ENCODE measurements at regions not wholly inside any gene's neighbourhood (a gene's known extent, or its start where the extent isn't known, plus 50 kb on each side); places are given as distances from the start of the nearest gene placed in this dataset.

DNA sequence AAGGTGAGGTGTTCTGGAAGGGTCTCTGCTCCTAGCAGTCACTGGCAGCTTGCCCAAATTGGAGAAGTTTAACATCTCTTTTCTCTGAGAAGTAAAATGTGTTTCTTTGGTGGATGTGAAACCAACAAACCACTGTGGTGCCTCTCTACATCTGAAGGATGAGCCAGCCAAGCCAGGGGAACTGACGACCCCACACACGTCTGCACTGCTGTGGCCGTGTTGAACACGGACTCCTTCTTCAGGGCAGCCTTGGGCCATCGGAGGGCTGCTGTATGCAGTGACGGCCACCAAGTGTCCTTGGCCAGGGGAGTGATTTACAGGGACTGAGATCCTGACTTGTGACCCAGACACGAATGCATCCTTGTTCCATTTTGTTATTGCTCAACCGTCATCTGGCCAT is 207.8 kb downstream of the ACKR3 start:
- no peak for TF ChIP-seq CEBPB (IDR thresholded peaks at IDR 0.05)
- TF ChIP-seq CREB1 (IDR thresholded peaks at IDR 0.05; ENCODE audit: low read depth) = no peak
- TF ChIP-seq ZBTB7A (IDR thresholded peaks at IDR 0.05; ENCODE audit: low read depth) = no peak
- no peak for TF ChIP-seq FOXM1 (IDR thresholded peaks at IDR 0.05; ENCODE audit: borderline replicate concordance, low read depth)
- no peak for TF ChIP-seq EGR1 (IDR thresholded peaks at IDR 0.05)
- TF ChIP-seq EP300 (IDR thresholded peaks at IDR 0.05; ENCODE audit: borderline replicate concordance) = no peak
- no peak for TF ChIP-seq YY1 (IDR thresholded peaks at IDR 0.05; ENCODE audit: low read depth)
- TF ChIP-seq TAF1 (IDR thresholded peaks at IDR 0.05; ENCODE audit: low read depth) = no peak
- TF ChIP-seq MAX (IDR thresholded peaks at IDR 0.05) = no peak
- TF ChIP-seq, protein P1, sequence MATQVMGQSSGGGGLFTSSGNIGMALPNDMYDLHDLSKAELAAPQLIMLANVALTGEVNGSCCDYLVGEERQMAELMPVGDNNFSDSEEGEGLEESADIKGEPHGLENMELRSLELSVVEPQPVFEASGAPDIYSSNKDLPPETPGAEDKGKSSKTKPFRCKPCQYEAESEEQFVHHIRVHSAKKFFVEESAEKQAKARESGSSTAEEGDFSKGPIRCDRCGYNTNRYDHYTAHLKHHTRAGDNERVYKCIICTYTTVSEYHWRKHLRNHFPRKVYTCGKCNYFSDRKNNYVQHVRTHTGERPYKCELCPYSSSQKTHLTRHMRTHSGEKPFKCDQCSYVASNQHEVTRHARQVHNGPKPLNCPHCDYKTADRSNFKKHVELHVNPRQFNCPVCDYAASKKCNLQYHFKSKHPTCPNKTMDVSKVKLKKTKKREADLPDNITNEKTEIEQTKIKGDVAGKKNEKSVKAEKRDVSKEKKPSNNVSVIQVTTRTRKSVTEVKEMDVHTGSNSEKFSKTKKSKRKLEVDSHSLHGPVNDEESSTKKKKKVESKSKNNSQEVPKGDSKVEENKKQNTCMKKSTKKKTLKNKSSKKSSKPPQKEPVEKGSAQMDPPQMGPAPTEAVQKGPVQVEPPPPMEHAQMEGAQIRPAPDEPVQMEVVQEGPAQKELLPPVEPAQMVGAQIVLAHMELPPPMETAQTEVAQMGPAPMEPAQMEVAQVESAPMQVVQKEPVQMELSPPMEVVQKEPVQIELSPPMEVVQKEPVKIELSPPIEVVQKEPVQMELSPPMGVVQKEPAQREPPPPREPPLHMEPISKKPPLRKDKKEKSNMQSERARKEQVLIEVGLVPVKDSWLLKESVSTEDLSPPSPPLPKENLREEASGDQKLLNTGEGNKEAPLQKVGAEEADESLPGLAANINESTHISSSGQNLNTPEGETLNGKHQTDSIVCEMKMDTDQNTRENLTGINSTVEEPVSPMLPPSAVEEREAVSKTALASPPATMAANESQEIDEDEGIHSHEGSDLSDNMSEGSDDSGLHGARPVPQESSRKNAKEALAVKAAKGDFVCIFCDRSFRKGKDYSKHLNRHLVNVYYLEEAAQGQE (IDR thresholded peaks at IDR 0.05; ENCODE audit: low read depth) = no peak
- TF ChIP-seq, protein P2, sequence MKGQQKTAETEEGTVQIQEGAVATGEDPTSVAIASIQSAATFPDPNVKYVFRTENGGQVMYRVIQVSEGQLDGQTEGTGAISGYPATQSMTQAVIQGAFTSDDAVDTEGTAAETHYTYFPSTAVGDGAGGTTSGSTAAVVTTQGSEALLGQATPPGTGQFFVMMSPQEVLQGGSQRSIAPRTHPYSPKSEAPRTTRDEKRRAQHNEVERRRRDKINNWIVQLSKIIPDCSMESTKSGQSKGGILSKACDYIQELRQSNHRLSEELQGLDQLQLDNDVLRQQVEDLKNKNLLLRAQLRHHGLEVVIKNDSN (IDR thresholded peaks at IDR 0.05) = no peak
- TF ChIP-seq NFIC (IDR thresholded peaks at IDR 0.05) = no peak
- TF ChIP-seq TCF12 (IDR thresholded peaks at IDR 0.05; ENCODE audit: low read depth) = no peak
- no peak for TF ChIP-seq TEAD4 (IDR thresholded peaks at IDR 0.05)
- no peak for TF ChIP-seq RAD21 (IDR thresholded peaks at IDR 0.05; ENCODE audit: low read depth)

DNA sequence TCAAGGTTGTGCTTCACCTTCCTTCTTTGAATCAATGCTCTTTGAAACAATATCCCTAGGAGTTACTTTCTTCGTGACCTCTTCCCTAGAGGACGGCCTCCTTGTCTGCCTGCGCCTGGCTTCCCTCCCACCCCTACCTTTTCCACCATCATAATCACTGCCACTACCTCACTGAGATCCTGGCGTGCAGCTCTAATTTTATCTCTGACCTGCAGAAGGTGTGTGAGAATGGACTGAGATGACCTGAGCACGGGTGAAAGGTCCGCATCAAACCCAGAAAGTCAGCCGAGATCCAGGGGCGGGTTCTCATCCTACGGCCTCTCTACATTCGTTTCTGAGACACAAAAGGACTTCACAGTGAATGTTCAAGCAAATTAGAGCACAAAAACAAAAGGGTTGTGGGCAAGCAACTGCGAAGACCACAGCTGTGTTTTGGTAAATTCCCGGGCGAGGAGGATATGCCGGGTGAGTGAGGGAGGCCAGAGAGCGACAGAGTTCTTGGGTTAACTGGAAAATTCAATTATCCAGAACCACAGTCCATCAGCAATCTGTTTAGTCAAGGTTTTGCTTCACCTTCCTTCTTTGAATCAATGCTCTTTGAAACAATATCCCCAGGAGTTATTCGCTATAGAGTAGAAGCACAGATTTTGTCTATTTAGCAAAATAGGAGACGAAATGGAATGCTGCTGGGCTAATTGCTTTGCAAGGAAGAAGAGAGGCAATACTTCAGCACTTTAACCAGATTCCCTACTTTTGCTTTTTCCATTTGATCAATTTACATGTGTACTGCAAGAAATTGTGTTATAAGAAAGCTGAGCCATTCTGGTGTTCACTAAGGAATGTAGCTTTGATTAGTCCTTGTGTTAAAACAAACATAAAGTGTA is 212.6 kb downstream of the ACKR3 start:
- TF ChIP-seq TCF12 (IDR thresholded peaks at IDR 0.05; ENCODE audit: low read depth) (no peak), CEBPB (IDR thresholded peaks at IDR 0.05) (no peak), CREB1 (IDR thresholded peaks at IDR 0.05; ENCODE audit: low read depth) (no peak), EGR1 (IDR thresholded peaks at IDR 0.05) (no peak), MAX (IDR thresholded peaks at IDR 0.05) (no peak), TAF1 (IDR thresholded peaks at IDR 0.05; ENCODE audit: low read depth) (no peak), ZBTB7A (IDR thresholded peaks at IDR 0.05; ENCODE audit: low read depth) (no peak), RAD21 (IDR thresholded peaks at IDR 0.05; ENCODE audit: low read depth) (no peak), TEAD4 (IDR thresholded peaks at IDR 0.05) (no peak), FOXM1 (IDR thresholded peaks at IDR 0.05; ENCODE audit: borderline replicate concordance, low read depth) (no peak), NFIC (IDR thresholded peaks at IDR 0.05) (no peak), EP300 (IDR thresholded peaks at IDR 0.05; ENCODE audit: borderline replicate concordance) (no peak)
- TF ChIP-seq, protein P1 (IDR thresholded peaks at IDR 0.05; ENCODE audit: low read depth) = no peak
- TF ChIP-seq, protein P2 (IDR thresholded peaks at IDR 0.05) = no peak

GRCh38 chr2:236782938-236783337 is 213.3 kb downstream of the ACKR3 start:
- no peak for TF ChIP-seq NFIC (IDR thresholded peaks at IDR 0.05)
- TF ChIP-seq MAX (IDR thresholded peaks at IDR 0.05) = no peak
- no peak for TF ChIP-seq FOXM1 (IDR thresholded peaks at IDR 0.05; ENCODE audit: borderline replicate concordance, low read depth)
- TF ChIP-seq EP300 (IDR thresholded peaks at IDR 0.05; ENCODE audit: borderline replicate concordance) = no peak
- TF ChIP-seq TEAD4 (IDR thresholded peaks at IDR 0.05) = no peak
- TF ChIP-seq RAD21 (IDR thresholded peaks at IDR 0.05; ENCODE audit: low read depth) = no peak
- TF ChIP-seq, protein P2 (IDR thresholded peaks at IDR 0.05) = no peak
- no peak for TF ChIP-seq YY1 (IDR thresholded peaks at IDR 0.05; ENCODE audit: low read depth)
- TF ChIP-seq CEBPB (IDR thresholded peaks at IDR 0.05) = no peak
- TF ChIP-seq ZBTB7A (IDR thresholded peaks at IDR 0.05; ENCODE audit: low read depth) = no peak
- TF ChIP-seq, protein P1 (IDR thresholded peaks at IDR 0.05; ENCODE audit: low read depth) = no peak
- TF ChIP-seq TAF1 (IDR thresholded peaks at IDR 0.05; ENCODE audit: low read depth) = no peak
- no peak for TF ChIP-seq CREB1 (IDR thresholded peaks at IDR 0.05; ENCODE audit: low read depth)
- TF ChIP-seq EGR1 (IDR thresholded peaks at IDR 0.05) = no peak
- no peak for TF ChIP-seq TCF12 (IDR thresholded peaks at IDR 0.05; ENCODE audit: low read depth)

All from Ishikawa (cell line).